SK-N-MC (cell line): ENCODE measurements at regions not wholly inside any gene's neighbourhood (a gene's known extent, or its start where the extent isn't known, plus 50 kb on each side); places are given as distances from the start of the nearest gene placed in this dataset.

Experiments used
- EZH2 ChIP-seq: fragments of 200-600 bp; sonication (generic); IDR thresholded peaks from one replicate; pipeline ENCODE4 v1.6.1; 2017; ENCODE audit warnings: antibody characterized with exemption
- POLR2AphosphoS5 ChIP-seq: IDR thresholded peaks from 2 replicates; pipeline ENCODE4 v1.6.1; 2012; ENCODE audit warnings: mild to moderate bottlenecking, low read depth, low read length, borderline replicate concordance

- TF ChIP-seq POLR2AphosphoS5, result no peak
- no peak for TF ChIP-seq EZH2
Observed at GRCh38 chr10:131452926-131453720, 141.6 kb upstream of the TCERG1L start.
